Stimulated activated CD8-positive, alpha-beta memory T cell treated with anti-CD3 and anti-CD28 coated beads, Interleukin-7, amount 100 ng/mL, for 4 hours (primary cell): ENCODE measurements at regions not wholly inside any gene's neighbourhood (a gene's known extent, or its start where the extent isn't known, plus 50 kb on each side); places are given as distances from the start of the nearest gene placed in this dataset.
A peak's percentile ranks its signal among the peaks of the same experiment; 100 is the strongest.
"Not testable (repeated sequence)": the region's sequence is repeated elsewhere in the genome, so short reads cannot be mapped to it uniquely, and the experiment has no call there.

Experiments
- DNase-seq, 2 donors: peaks; one replicate each; pipeline ENCODE4 v3.0.0-alpha.2; 2020; ENCODE audit warnings: low read depth in 2 of 2

- DNase-seq: no peak
Observed at GRCh38 chr21:33993286-33994231, 78.0 kb upstream of the ATP5PO start.

- not testable (repeated sequence) for DNase-seq
Observed at GRCh38 chr21:33992412-33992811, 76.8 kb upstream of the ATP5PO start.

GRCh38 chr21:33991133-33991532 is 75.5 kb upstream of the ATP5PO start:
- no peak for DNase-seq

GRCh38 chr21:33989440-33989839 is 73.8 kb upstream of the ATP5PO start:
- DNase-seq: no peak

DNA sequence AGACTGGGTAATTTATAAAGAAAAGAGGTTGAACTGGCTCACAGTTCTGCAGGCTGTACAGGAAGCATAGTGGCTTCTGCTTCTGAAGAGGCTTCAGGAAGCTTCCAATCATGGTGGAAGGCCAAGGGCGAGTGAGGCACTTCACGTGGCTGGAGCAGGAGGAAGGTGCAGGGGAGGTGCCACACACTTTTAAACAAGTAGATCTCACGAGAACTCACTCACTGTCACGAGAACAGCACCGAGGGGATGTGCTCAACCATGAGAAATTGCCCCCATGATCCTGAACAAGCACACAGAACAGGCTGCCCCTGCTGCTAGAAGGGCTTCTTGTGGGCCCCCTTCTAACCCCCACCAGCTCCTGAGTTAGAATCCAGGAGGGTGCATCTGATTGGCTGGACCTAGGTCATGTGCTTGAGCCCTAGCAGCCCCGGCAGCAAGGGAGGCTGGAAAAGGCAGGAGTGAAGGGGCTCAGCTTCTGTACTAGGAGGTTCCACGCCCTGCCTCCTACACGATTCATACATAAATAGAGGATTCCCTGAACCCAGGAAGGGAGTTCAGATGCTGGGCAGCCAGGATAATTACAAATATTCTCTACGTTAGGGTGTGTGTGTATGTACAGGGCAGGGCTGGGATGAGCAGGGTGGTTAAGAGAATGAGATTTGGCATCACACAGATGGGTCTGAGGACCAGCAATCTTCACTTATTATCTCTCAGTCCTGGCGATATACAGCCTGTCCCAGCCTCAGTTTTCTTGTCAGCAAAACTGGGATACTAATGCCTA is 72.8 kb upstream of the ATP5PO start:
- no peak for DNase-seq

DNA sequence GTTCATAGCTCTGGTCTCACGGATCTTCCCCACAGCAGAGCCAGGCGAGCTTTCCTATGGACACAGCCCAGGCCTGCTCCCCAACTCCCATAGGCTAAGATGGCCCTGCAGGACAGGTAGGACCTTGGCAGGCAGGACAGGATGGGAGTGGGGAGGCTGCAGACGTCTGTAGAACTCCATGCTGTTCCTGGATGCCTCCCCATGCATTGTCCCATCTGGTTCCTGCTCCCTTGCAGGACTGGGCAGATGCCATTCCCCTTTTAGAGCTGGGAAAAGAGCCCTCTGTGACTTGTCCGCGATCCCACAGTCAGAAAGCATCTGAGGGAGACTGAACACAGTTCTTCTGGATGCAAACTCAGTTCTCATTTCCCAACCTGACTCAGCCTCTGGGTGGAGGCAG is 71.9 kb upstream of the ATP5PO start:
- DNase-seq: no peak

DNA sequence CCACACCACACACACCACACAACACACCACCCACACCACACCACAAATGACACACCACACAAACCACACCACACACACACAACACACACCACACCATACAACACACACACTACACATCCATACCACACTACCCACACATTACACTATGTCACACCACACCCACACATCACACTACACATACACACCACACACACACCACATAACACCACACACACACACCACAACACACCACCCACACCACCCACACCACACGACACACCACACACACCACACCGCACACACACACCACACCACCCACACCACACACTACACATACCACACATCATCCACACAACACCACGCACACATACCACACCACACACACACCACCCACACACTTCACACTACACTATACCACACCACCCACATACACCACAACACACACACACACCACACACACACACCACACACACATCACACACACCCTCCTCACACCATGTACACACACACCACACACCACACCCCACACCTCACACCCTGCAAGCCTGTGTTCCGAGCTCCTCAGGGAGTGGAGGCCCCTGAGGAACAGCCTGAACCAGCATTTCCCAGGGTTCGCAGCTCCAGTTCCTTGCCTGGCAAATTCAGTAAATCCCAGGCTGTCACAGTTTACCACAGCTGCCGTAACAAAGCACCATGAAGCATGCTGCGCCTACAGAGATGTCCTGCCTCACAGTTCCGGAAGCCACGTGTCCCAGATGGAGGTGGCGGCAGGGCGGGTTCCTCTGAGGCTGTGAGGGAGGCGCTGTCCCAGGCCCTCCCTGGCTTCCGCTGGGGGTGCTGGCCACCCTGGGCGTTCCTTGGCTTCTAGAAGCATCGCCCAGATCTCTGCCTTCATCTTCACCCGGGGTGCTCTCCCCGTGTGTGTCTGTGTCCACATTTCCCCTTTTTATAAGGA is 69.8 kb upstream of the ATP5PO start:
- no peak for DNase-seq

DNA sequence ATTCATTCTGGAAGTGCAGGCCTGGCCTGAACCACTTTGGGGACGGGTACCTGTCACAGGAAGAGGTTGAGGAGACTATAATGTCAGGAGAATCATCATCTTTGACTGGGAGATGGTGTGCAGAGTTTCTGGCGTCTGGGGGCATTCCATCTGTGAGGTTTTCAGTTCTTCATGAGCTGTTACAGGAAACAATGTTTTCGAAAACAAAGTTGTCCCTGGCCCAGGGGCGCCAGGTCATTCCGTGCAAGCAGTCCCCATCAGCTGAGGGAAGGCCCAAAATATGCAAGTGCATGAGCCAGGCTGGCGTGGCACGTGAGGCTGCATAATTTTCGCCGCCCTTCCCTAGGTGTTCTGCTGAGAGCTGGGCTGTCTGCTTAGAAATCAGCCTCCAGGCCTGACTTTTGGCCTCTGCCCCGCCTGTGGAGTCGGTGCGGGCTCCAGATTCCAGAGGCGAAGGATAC is 68.4 kb upstream of the ATP5PO start:
- no peak for DNase-seq

DNA sequence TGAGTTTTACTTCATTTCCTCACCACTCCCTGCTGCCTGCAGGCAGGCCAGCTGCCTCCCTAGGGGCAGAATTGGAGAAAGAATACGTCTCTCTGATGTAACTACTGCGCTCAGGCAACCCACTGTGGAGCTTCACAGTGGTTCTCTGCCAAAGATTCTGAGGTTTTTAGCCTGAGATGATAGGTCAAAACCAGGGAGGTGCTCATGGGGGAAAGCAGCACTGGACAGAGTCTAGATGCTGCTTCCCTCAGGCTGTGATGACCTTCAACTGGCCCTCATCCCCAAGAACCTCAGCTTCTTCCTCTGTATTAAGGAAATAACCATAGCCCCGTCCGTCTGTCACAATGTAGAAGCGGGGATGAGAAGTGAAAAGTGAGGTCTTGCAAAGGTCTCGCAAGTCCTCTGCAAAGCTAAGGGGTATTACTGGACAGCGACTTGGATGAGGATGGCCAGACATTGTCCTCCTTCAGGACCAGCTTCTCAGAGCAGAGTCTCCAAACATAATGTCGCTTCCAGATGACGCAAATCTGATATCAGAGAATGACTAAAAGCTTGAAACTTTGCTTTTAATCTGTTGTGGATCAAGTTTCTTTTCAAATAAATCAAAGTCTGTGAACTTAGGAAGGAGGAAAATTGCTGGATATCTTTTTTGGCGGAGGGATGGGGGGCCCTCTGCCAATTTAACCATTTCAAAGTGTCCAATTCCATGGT is 65.9 kb upstream of the ATP5PO start:
- DNase-seq: no peak

DNA sequence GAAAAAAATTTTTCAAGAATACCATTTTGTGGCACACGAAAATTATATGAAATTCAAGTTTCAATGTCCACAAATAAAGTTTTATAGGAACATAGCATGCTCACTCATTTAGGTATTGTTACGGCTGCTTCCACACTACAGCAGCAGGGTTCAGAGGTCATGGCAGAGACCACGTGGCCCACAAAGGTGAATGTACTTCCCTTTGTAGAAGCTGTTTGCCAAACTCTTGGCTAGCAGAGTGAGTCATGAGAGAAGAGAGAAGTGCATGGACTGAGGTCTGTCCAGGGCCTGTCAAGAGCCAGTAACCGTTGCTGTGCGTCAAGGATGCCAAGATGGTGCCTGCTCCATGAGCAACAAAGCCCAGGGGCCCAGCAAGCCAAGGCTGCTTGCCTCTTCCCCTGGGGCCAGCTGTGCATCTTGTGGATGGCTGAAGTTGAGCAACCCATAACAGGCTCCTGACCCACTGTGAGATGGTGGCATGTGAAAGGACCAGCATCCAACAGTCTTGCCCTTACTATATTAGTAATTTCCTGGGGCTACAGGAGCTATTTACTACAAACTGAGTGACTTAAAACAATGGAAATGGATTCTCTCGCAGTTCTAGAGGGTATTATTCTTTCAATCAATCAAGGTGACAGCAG is 64.8 kb upstream of the ATP5PO start:
- DNase-seq: no peak

GRCh38 chr21:33978585-33978984 is 63.0 kb upstream of the ATP5PO start:
- DNase-seq: no peak

- no peak for DNase-seq
Observed at GRCh38 chr21:33977721-33978369, 62.2 kb upstream of the ATP5PO start.

DNA sequence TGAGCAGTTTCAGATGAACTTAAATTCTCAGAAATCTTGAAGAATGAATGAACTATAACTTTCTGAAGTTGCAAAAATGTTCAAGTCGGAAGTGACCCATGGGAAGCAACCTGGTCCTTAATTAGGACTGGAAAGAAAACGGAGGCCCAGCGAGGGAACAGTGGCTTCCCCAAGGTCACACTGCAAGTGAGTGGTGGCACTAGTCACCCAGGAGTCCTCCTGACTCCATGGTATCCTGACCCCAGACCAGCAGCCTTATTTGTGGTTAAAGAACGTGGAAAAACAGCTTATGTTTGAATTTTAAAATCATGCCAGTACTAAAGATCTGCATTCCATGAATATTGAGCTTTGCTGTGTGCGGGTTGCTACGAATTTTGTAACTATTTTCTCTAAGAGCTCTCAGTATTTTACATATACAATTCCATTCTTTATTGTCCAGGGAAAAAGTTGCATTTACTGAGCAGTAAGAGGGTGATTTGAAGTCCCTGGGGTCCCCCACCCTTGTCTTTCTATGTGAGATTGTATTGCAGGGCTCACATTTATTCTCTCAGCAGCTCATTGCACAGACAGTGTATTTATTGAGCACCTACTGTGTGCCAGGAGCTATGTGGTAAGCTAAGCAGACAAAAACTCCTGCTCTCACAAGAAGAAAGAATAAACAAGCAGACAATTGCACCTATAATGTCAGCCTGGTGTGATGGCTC is 61.6 kb upstream of the ATP5PO start:
- DNase-seq: no peak

DNA sequence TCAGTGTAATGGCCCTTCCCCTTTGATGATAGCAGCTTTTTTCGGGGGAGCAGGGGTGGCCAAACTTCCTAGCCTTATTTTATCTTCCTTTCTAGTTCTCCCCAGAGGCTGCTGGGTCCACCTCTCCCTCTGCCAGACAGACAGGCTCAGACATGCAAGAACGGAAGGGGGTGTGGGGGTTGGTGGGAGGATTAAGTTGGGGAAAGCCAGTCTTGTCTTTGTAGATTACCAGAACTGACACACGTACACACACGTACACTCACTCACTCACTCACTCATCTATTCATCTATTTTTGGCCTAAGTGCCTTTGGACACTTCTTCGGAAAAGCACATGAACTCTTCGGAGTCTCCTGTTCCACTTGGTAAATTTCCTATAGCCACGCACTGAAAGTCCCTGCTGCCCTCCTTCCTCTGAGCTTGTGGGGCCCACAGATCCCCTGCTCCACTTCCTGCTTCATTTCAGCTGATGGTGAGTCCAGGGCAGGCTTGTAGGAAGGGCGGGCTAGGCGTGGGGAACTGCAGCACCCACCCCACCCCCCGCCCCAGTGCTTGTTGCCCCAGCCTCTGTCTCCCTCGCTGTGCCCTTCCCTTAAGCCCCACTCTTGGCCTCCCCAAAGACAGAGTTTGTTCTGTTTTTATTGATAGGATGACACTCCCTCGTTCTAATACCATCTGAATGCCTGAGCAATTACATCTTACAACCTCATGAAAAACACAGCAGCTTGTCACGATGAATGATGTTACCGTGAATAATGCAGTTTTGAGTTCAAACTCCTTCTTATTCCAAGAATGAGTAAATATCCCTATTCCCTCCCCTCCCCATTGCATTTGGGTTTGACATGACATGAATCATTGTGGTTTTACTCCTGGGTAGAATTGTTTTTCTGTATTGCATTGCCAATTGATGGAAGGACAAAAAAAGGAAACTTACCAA is 60.7 kb upstream of the ATP5PO start:
- DNase-seq: peak in 1 of 2 donors; percentile 46

DNA sequence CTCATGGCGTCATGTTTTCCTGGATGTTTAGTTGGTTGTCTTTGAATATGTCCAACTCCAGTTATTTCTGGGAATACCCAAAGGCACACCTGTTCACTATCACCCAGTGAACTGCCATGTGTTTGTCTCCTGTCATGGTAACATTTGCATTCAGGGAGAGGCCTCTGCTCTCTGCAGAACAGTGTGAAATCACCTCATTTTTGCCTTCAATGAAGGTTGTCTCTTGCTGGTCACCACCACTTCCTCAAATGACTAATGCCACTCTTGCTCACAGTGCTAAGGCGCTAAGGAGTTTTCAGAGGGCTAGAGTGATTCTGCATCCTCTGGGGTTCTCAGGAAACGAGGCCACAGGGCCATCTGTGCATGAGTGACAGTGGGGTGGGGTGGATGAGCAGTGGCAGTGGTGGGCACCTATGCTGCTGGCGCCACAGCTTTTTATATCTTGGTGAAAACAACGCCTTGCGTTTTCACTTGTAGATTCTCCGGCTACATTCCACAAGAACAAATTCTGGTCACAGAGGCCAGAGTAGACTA is 60.0 kb upstream of the ATP5PO start:
- DNase-seq: peak; percentile 41 to 55

DNA sequence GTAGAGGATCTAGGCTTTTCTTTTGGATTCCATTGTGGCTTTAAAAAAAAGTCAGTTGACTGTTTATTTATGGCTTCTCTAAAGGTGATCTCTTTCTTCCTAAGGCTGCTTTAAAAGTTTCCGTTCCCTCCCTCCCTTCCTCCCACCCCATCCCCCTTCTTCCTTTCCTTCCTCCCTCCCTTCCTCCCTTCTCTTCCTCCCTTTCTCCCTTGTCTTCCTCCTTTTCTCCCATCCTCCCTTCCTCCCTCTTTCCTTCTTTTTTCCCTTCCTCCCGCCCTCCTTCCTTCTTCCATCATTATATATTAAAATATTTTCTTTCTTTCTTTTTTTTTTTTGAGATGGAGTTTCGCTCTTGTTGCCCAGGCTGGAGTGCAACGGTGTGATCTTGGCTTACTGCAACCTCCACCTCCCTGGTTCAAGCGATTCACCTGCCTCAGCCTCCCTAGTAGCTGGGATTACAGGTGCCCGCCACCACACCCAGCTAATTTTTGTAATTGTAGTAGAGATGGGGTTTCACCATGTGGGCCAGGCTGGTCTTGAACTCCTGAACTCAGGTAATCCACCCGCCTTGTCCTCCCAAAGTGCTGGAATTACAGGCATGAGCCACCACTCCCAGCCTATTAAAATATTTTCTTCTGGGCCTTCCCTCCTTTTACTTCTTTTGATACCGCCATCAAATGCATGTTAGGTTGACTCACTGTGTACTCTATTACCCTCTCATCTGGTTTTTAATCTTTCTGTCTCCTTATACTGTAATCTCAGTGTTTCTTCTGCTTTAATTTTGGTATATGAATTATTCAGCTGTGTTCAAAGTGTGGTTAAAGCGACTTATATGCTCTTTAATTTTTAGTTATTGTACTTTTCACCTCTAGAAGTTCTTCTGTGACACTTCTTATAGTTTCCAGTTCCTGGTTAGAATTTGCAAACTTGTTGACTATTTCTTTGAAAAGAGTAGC is 59.2 kb upstream of the ATP5PO start:
- DNase-seq: no peak

- no peak for DNase-seq
Observed at GRCh38 chr21:33973268-33973667, 57.7 kb upstream of the ATP5PO start.
